Neural cell (in vitro differentiated cells): ENCODE measurements at regions not wholly inside any gene's neighbourhood (a gene's known extent, or its start where the extent isn't known, plus 50 kb on each side); places are given as distances from the start of the nearest gene placed in this dataset.

ENCODE experiments used
- CTCF ChIP-seq: fragments of 450-650 bp; IDR thresholded peaks from 2 replicates; pipeline ENCODE4 v1.5.1; 2014; ENCODE audit warnings: antibody characterized with exemption, mild to moderate bottlenecking, moderate library complexity; ENCODE audit not compliant: poor library complexity, severe bottlenecking
- EP300 ChIP-seq: fragments of 450-650 bp; conservative IDR thresholded peaks from 2 replicates; pipeline ENCODE4 v1.6.1; 2014; ENCODE audit warnings: antibody characterized with exemption, mild to moderate bottlenecking, moderate library complexity; ENCODE audit not compliant: poor library complexity, severe bottlenecking
- EZH2 ChIP-seq: fragments of 200-600, 300-800 bp; shearing (Covaris generic), sonication (generic); IDR thresholded peaks from 2 replicates; pipeline ENCODE4 v1.6.1; 2014; ENCODE audit warnings: antibody characterized with exemption, low read length, borderline replicate concordance, mild to moderate bottlenecking; ENCODE audit not compliant: insufficient read depth, poor library complexity, severe bottlenecking
- MXI1 ChIP-seq: fragments of 450-650 bp; conservative IDR thresholded peaks from 2 replicates; pipeline ENCODE4 v1.6.1; 2014; ENCODE audit warnings: antibody characterized with exemption, mild to moderate bottlenecking; ENCODE audit not compliant: poor library complexity, severe bottlenecking
- POLR2AphosphoS5 ChIP-seq: IDR thresholded peaks from 2 replicates; pipeline ENCODE4 v1.6.1; 2012
- RAD21 ChIP-seq: fragments of 450-650 bp; conservative IDR thresholded peaks from 2 replicates; pipeline ENCODE4 v1.6.1; 2014; ENCODE audit warnings: antibody characterized with exemption, mild to moderate bottlenecking, moderate library complexity
- REST ChIP-seq: IDR thresholded peaks from 2 replicates; pipeline ENCODE4 v1.6.1; 2012; ENCODE audit warnings: borderline replicate concordance
- SMC3 ChIP-seq: fragments of 450-650 bp; conservative IDR thresholded peaks from 2 replicates; pipeline ENCODE4 v1.6.1; 2014; ENCODE audit warnings: antibody characterized with exemption, mild to moderate bottlenecking, moderate library complexity; ENCODE audit not compliant: poor library complexity
- TAF1 ChIP-seq: IDR thresholded peaks from 2 replicates; pipeline ENCODE4 v1.6.1; 2012; ENCODE audit warnings: low read depth

GRCh38 chr6:25053875-25054371 is 118.2 kb upstream of the RIPOR2 start:
- TF ChIP-seq CTCF (no peak), TAF1 (no peak), EZH2 (no peak), EP300 (no peak), POLR2AphosphoS5 (no peak), SMC3 (no peak), MXI1 (no peak), REST (no peak), RAD21 (no peak)
